ENCODE measurements at regions not wholly inside any gene's neighbourhood (a gene's known extent, or its start where the extent isn't known, plus 50 kb on each side); places are given as distances from the start of the nearest gene placed in this dataset.

GRCh38 chr15:39471785-39472574 lies 108.9 kb upstream of the THBS1 start:
- Histone ChIP-seq H3K27me3 (replicated peaks; ENCODE audit: control insufficient read depth, insufficient read depth, low read length) (no peaks in the 10 kb centered on the region), H3K4me3 (ENCODE audit: low read depth, low read length) (no peak overlapping the region), H3K4me1 (peaks cover 10% of the 10 kb centered on the region), H3K36me3 (ENCODE audit: control insufficient read depth, insufficient read depth, low read length) (no peaks in the 10 kb centered on the region), H3K9me3 (no peaks in the 10 kb centered on the region)
- no peak for TF ChIP-seq CTCF (IDR thresholded peaks at IDR 0.05; ENCODE audit: insufficient read depth in 1 of 2, low read depth in 1 of 2, low read length in 1 of 2, severe bottlenecking in 1 of 2, unreplicated experiment in 1 of 2)
- intact Hi-C loops (cut with micrococcal nuclease; ENCODE audit: unreplicated experiment): no loop called here
- BruUV-seq (replicated peaks): no TSS peak
- Mint-ChIP-seq H3K9me3 (ENCODE audit: unreplicated experiment) (peaks cover 11% of the 10 kb centered on the region), H3K27ac (ENCODE audit: unreplicated experiment) (no peak overlapping the region), H3K27me3 (ENCODE audit: insufficient read depth, unreplicated experiment) (no peaks in the 10 kb centered on the region), H3K36me3 (ENCODE audit: insufficient read depth, unreplicated experiment) (no peaks in the 10 kb centered on the region), H3K4me3 (ENCODE audit: unreplicated experiment) (no peak overlapping the region), H3K4me1 (ENCODE audit: low read depth, unreplicated experiment) (peaks cover 7% of the 10 kb centered on the region)
- CTCF ChIA-PET: no interaction called here
- DNase-seq: no peak
- POLR2A ChIA-PET: no interaction called here

GRCh38 chr15:39472621-39473297 lies 108.1 kb upstream of the THBS1 start:
- POLR2A ChIA-PET: no interaction called here
- no peaks in the 10 kb centered on the region for H3K9me3 ChIP-seq
- H3K4me3 ChIP-seq (ENCODE audit: low read depth, low read length): no peak overlapping the region
- no peaks in the 10 kb centered on the region for H3K36me3 ChIP-seq (ENCODE audit: control insufficient read depth, insufficient read depth, low read length)
- BruUV-seq (replicated peaks): no TSS peak
- no peak for TF ChIP-seq CTCF (IDR thresholded peaks at IDR 0.05; ENCODE audit: insufficient read depth in 1 of 2, low read depth in 1 of 2, low read length in 1 of 2, severe bottlenecking in 1 of 2, unreplicated experiment in 1 of 2)
- CTCF ChIA-PET: no interaction called here
- intact Hi-C loops (cut with micrococcal nuclease; ENCODE audit: unreplicated experiment): no loop called here
- Mint-ChIP-seq H3K4me1 (ENCODE audit: low read depth, unreplicated experiment) (peaks cover 7% of the 10 kb centered on the region), H3K36me3 (ENCODE audit: insufficient read depth, unreplicated experiment) (no peaks in the 10 kb centered on the region), H3K4me3 (ENCODE audit: unreplicated experiment) (no peak overlapping the region), H3K9me3 (ENCODE audit: unreplicated experiment) (peaks cover 11% of the 10 kb centered on the region), H3K27me3 (ENCODE audit: insufficient read depth, unreplicated experiment) (no peaks in the 10 kb centered on the region), H3K27ac (ENCODE audit: unreplicated experiment) (no peak overlapping the region)
- no peak for DNase-seq
- H3K4me1 ChIP-seq: peaks cover 10% of the 10 kb centered on the region
- H3K27me3 ChIP-seq (replicated peaks; ENCODE audit: control insufficient read depth, insufficient read depth, low read length): no peaks in the 10 kb centered on the region

- H3K27ac Mint-ChIP-seq (ENCODE audit: unreplicated experiment): no peak overlapping the region
- no TSS peak for BruUV-seq (replicated peaks)
Observed at GRCh38 chr15:39473298-39473947, 107.5 kb upstream of the THBS1 start.

More at GRCh38 chr15:39473298-39473947, 107.5 kb upstream of the THBS1 start:
- Histone ChIP-seq H3K27me3 (replicated peaks; ENCODE audit: control insufficient read depth, insufficient read depth, low read length) (no peaks in the 10 kb centered on the region), H3K36me3 (ENCODE audit: control insufficient read depth, insufficient read depth, low read length) (no peaks in the 10 kb centered on the region), H3K4me1 (peaks cover 10% of the 10 kb centered on the region), H3K9me3 (no peaks in the 10 kb centered on the region), H3K4me3 (ENCODE audit: low read depth, low read length) (no peak overlapping the region)
- Mint-ChIP-seq H3K4me3 (ENCODE audit: unreplicated experiment) (no peak overlapping the region), H3K27me3 (ENCODE audit: insufficient read depth, unreplicated experiment) (no peaks in the 10 kb centered on the region), H3K36me3 (ENCODE audit: insufficient read depth, unreplicated experiment) (no peaks in the 10 kb centered on the region), H3K9me3 (ENCODE audit: unreplicated experiment) (peaks cover 11% of the 10 kb centered on the region), H3K4me1 (ENCODE audit: low read depth, unreplicated experiment) (peaks cover 7% of the 10 kb centered on the region)
- intact Hi-C loops (cut with micrococcal nuclease; ENCODE audit: unreplicated experiment): no loop called here
- POLR2A ChIA-PET: no interaction called here
- CTCF ChIA-PET: no interaction called here
- DNase-seq: no peak
- no peak for TF ChIP-seq CTCF (IDR thresholded peaks at IDR 0.05; ENCODE audit: insufficient read depth in 1 of 2, low read depth in 1 of 2, low read length in 1 of 2, severe bottlenecking in 1 of 2, unreplicated experiment in 1 of 2)

All from Caco-2 (cell line).